GM12878 (cell line): ENCODE measurements at regions not wholly inside any gene's neighbourhood (a gene's known extent, or its start where the extent isn't known, plus 50 kb on each side); places are given as distances from the start of the nearest gene placed in this dataset.

ENCODE experiments used
- ATAC-seq: fragments of 200-7000 bp; cut with Tn5 transposase; 3 replicates; pipeline ENCODE4 v1.9.1; 2020; ENCODE audit warnings: mild to moderate bottlenecking, moderate library complexity
- BruUV-seq: library from RNA; stranded (reverse); fragments of 400-500 nt; replicated peaks from 2 replicates; lab custom pipeline; 2021; lab: Mats Ljungman, UMichigan
- CTCF ChIA-PET: fragments of 300-600 bp; sonication (Branson Sonifier 250); formaldehyde crosslinking; extraction: SDS; loops from one replicate; lab custom pipeline; 2021; ENCODE audit warnings: inconsistent platforms; lab: Yijun Ruan, JAX
- POLR2A ChIA-PET: fragments of 350-600 bp; formaldehyde crosslinking; extraction: SDS; loops from one replicate; lab custom pipeline; 2021; ENCODE audit warnings: inconsistent platforms; lab: Charles Lee
- RAD21 ChIA-PET: fragments of 300-600 bp; sonication (Branson Sonifier 250); formaldehyde crosslinking; loops from one replicate; lab custom pipeline; 2023; ENCODE audit warnings: antibody characterized with exemption; ENCODE audit not compliant: unreplicated experiment; lab: Charles Lee
- SMC1A ChIA-PET: fragments of 300-600 bp; sonication (Branson Sonifier 250); formaldehyde crosslinking; loops from one replicate; lab custom pipeline; 2023; ENCODE audit not compliant: unreplicated experiment, uncharacterized antibody; lab: Charles Lee
- DNase-seq: peaks from one replicate; pipeline ENCODE4 v3.0.0-alpha.2; 2011; ENCODE audit warnings: low read depth, low spot score
- FAIRE-seq: peaks from 3 replicates; lab custom pipeline; 2011; peaks lifted over from hg19 to GRCh38; lab: Jason Lieb, UNC
- H2AFZ ChIP-seq: 2 replicates; pipeline ENCODE4 v1.6.0; 2011; ENCODE audit warnings: low read depth, low read length, control low read depth; ENCODE audit not compliant: control insufficient read depth
- H3K27ac ChIP-seq: 2 replicates; pipeline ENCODE4 v1.5.1; 2011; ENCODE audit warnings: control low read depth; ENCODE audit not compliant: control insufficient read depth, insufficient read depth
- H3K27me3 ChIP-seq, 2 experiments: replicated peaks in 1 of 2; 2 replicates each; pipeline versions ENCODE4 v1.6.0 to v1.6.1; 2011; ENCODE audit warnings: low read length in 1 of 2; ENCODE audit not compliant: control insufficient read depth in 2 of 2, insufficient read depth in 2 of 2
- H3K36me3 ChIP-seq, 2 experiments: 2 replicates each; pipeline ENCODE4 v1.5.1; 2011; ENCODE audit warnings: low read length in 1 of 2; ENCODE audit not compliant: control insufficient read depth in 2 of 2, insufficient read depth in 2 of 2
- H3K4me1 ChIP-seq: 2 replicates; pipeline ENCODE4 v1.6.1; 2011; ENCODE audit warnings: mild to moderate bottlenecking, low read length, moderate library complexity, mixed read lengths; ENCODE audit not compliant: control insufficient read depth, insufficient read depth
- H3K4me2 ChIP-seq: 2 replicates; pipeline ENCODE4 v1.6.0; 2011; ENCODE audit warnings: control low read depth; ENCODE audit not compliant: control insufficient read depth, insufficient read depth
- H3K4me3 ChIP-seq: fragments of 200-600 bp; sonication (generic); 2 replicates; pipeline ENCODE4 v1.5.1; 2016
- H3K79me2 ChIP-seq: 2 replicates; pipeline ENCODE4 v1.6.0; 2011; ENCODE audit warnings: low read length; ENCODE audit not compliant: control insufficient read depth, insufficient read depth
- H3K9ac ChIP-seq: 2 replicates; pipeline ENCODE4 v1.8.0; 2011; ENCODE audit warnings: low read length, control low read depth, mixed read lengths; ENCODE audit not compliant: control insufficient read depth, insufficient read depth
- H3K9me3 ChIP-seq: replicated peaks from 3 replicates; pipeline ENCODE4 v1.5.1; 2011; ENCODE audit warnings: mild to moderate bottlenecking, low read length; ENCODE audit not compliant: control insufficient read depth, insufficient read depth
- H4K20me1 ChIP-seq: 2 replicates; pipeline ENCODE4 v1.6.0; 2011; ENCODE audit not compliant: control insufficient read depth, insufficient read depth
- CBFB ChIP-seq: IDR thresholded peaks from 2 replicates; pipeline ENCODE4 v1.6.1; 2016; ENCODE audit warnings: antibody characterized with exemption, low read depth
- CHD4 ChIP-seq: fragments of 200-600 bp; sonication (generic); IDR thresholded peaks from 2 replicates; pipeline ENCODE4 v1.6.1; 2016; ENCODE audit warnings: mild to moderate bottlenecking
- DPF2 ChIP-seq: fragments of 450-650 bp; IDR thresholded peaks from 2 replicates; pipeline ENCODE4 v1.6.1; 2017; ENCODE audit warnings: mild to moderate bottlenecking
- EED ChIP-seq: sonication (generic); IDR thresholded peaks from 2 replicates; pipeline ENCODE4 v1.6.1; 2016; ENCODE audit warnings: antibody characterized with exemption, low read depth
- EP300 ChIP-seq, 2 experiments: fragments of 150-350 bp in 1 of 2; IDR thresholded peaks; 2 replicates each; pipeline ENCODE4 v1.6.1; 2011 to 2012; ENCODE audit warnings: low read depth in 2 of 2, low read length in 2 of 2, borderline replicate concordance in 1 of 2, improper control_type of control experiment in 1 of 2, inconsistent platforms in 1 of 2; ENCODE audit not compliant: control insufficient read depth in 1 of 2
- MTA2 ChIP-seq: fragments of 450-650 bp; IDR thresholded peaks from 2 replicates; pipeline ENCODE4 v1.6.1; 2016; ENCODE audit warnings: low read depth, mild to moderate bottlenecking, moderate library complexity
- NFIC ChIP-seq: IDR thresholded peaks from 2 replicates; pipeline ENCODE4 v1.6.1; 2012; ENCODE audit warnings: low read depth, mild to moderate bottlenecking, inconsistent platforms, low read length, moderate library complexity
- PAX8 ChIP-seq: fragments of 450-650 bp; IDR thresholded peaks from 2 replicates; pipeline ENCODE4 v1.6.1; 2017; ENCODE audit warnings: mild to moderate bottlenecking, moderate library complexity
- POLR2AphosphoS5 ChIP-seq: IDR thresholded peaks from 2 replicates; pipeline ENCODE4 v1.6.1; 2011; ENCODE audit warnings: mild to moderate bottlenecking, low read length, inconsistent platforms
- SP1 ChIP-seq: IDR thresholded peaks from one replicate; pipeline ENCODE4 v1.6.1; 2011; ENCODE audit warnings: low read depth, low read length
- SREBF2 ChIP-seq: IDR thresholded peaks from 2 replicates; pipeline ENCODE4 v1.6.1; 2012; ENCODE audit warnings: mild to moderate bottlenecking, low read length
- TCF7 ChIP-seq: IDR thresholded peaks from 2 replicates; pipeline ENCODE4 v1.6.1; 2014; ENCODE audit warnings: antibody characterized with exemption, borderline replicate concordance
- ZNF24 ChIP-seq: fragments of 450-650 bp; IDR thresholded peaks from 2 replicates; pipeline ENCODE4 v1.6.1; 2017; ENCODE audit warnings: antibody characterized with exemption, mild to moderate bottlenecking
- WGBS: methylation state at CpG from one replicate; pipeline ENCODE4 v1.1.6; 2016; ENCODE audit warnings: low lambda C conversion rate; ENCODE audit not compliant: insufficient replicate concordance, insufficient coverage; ENCODE audit errors: missing lambda C conversion rate; 5-methylcytosine and 5-hydroxymethylcytosine counted together
- in situ Hi-C: fragments of 300-500 bp; cut with MboI; formaldehyde crosslinking; loops from 9 replicates; pipeline ENCODE4 v1.14.3; 2018; ENCODE audit warnings: mixed read lengths
- intact Hi-C: fragments of 100-400 bp; cut with micrococcal nuclease; formaldehyde crosslinking; loops from one replicate; pipeline ENCODE4 v1.14.2; 2022; ENCODE audit not compliant: unreplicated experiment
- TF ChIP-seq, protein P1 (sequence below): fragments of 450-650 bp; IDR thresholded peaks from 2 replicates; pipeline ENCODE4 v1.6.1; 2014; ENCODE audit warnings: mild to moderate bottlenecking
- TF ChIP-seq, protein P2 (sequence below): fragments of 450-650 bp; IDR thresholded peaks from 2 replicates; pipeline ENCODE4 v1.6.1; 2018; ENCODE audit warnings: mild to moderate bottlenecking, low read depth, moderate library complexity; ENCODE audit not compliant: partially characterized antibody
- TF ChIP-seq, protein P3 (sequence below): fragments of 450-650 bp; IDR thresholded peaks from 2 replicates; pipeline ENCODE4 v1.6.1; 2016; ENCODE audit warnings: mild to moderate bottlenecking
- TF ChIP-seq, protein P4 (sequence below): fragments of 450-650 bp; IDR thresholded peaks from 2 replicates; pipeline ENCODE4 v1.6.1; 2017; ENCODE audit warnings: mild to moderate bottlenecking, moderate library complexity

DNA sequence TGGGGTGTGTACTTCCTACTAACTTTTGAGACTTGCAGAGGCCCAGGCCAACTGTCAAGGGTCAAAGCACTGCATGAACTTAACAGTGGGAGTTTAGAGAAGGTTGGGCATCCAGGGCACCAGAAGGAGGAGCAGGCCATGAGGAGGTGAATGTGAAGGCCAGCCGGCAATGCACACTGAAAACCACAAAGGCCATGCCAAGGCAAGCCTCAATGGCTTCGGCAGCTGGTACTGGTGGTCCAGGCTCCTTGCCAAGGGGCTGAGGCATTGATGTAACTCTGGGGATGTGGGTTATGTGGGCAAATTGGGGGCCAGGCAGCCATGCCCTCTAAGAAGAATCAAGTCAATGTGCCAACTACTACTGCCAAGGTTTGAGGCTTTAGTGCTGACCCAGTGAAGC lies 222.4 kb downstream of the UNC5CL start:
- BruUV-seq: no TSS peak
- no peak overlapping the region for H3K4me2 ChIP-seq
- no peak overlapping the region for H3K9ac ChIP-seq
- DNase-seq (no peak), ATAC-seq (no peak), FAIRE-seq (no peak)
- H3K27ac ChIP-seq: no peak overlapping the region
- 25% methylated on average over 2 of the region's 2 CpGs for WGBS
- no peaks in the 10 kb centered on the region for H4K20me1 ChIP-seq
- H3K4me1 ChIP-seq: no peaks in the 10 kb centered on the region
- intact Hi-C loops (no loop called here), in situ Hi-C loops (no loop called here)
- ChIA-PET SMC1A (no interaction called here), CTCF (no interaction called here), POLR2A (no interaction called here), RAD21 (no interaction called here)
- no peak overlapping the region for H3K4me3 ChIP-seq
- H3K79me2 ChIP-seq: no peaks in the 10 kb centered on the region
- H3K9me3 ChIP-seq: no peaks in the 10 kb centered on the region
- H3K27me3 ChIP-seq: no peaks in the 10 kb centered on the region; a peak in 1 of 4 replicates
- H2AFZ ChIP-seq: no peak overlapping the region
- H3K36me3 ChIP-seq: no peaks in the 10 kb centered on the region
- TF ChIP-seq, protein P1, sequence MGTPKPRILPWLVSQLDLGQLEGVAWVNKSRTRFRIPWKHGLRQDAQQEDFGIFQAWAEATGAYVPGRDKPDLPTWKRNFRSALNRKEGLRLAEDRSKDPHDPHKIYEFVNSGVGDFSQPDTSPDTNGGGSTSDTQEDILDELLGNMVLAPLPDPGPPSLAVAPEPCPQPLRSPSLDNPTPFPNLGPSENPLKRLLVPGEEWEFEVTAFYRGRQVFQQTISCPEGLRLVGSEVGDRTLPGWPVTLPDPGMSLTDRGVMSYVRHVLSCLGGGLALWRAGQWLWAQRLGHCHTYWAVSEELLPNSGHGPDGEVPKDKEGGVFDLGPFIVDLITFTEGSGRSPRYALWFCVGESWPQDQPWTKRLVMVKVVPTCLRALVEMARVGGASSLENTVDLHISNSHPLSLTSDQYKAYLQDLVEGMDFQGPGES: no peak
- TF ChIP-seq NFIC (no peak), ZNF24 (no peak), SREBF2 (no peak), DPF2 (no peak), SP1 (no peak), CBFB (no peak), CHD4 (no peak), TCF7 (no peak), EED (no peak), POLR2AphosphoS5 (no peak), PAX8 (no peak), MTA2 (no peak), EP300 (IDR thresholded peaks at IDR 0.05; ENCODE audit: borderline replicate concordance in 1 of 2, control insufficient read depth in 1 of 2, low read depth in 2 of 2, low read length in 2 of 2) (no peak)
- TF ChIP-seq, protein P2, sequence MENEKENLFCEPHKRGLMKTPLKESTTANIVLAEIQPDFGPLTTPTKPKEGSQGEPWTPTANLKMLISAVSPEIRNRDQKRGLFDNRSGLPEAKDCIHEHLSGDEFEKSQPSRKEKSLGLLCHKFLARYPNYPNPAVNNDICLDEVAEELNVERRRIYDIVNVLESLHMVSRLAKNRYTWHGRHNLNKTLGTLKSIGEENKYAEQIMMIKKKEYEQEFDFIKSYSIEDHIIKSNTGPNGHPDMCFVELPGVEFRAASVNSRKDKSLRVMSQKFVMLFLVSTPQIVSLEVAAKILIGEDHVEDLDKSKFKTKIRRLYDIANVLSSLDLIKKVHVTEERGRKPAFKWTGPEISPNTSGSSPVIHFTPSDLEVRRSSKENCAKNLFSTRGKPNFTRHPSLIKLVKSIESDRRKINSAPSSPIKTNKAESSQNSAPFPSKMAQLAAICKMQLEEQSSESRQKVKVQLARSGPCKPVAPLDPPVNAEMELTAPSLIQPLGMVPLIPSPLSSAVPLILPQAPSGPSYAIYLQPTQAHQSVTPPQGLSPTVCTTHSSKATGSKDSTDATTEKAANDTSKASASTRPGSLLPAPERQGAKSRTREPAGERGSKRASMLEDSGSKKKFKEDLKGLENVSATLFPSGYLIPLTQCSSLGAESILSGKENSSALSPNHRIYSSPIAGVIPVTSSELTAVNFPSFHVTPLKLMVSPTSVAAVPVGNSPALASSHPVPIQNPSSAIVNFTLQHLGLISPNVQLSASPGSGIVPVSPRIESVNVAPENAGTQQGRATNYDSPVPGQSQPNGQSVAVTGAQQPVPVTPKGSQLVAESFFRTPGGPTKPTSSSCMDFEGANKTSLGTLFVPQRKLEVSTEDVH: no peak
- TF ChIP-seq, protein P3, sequence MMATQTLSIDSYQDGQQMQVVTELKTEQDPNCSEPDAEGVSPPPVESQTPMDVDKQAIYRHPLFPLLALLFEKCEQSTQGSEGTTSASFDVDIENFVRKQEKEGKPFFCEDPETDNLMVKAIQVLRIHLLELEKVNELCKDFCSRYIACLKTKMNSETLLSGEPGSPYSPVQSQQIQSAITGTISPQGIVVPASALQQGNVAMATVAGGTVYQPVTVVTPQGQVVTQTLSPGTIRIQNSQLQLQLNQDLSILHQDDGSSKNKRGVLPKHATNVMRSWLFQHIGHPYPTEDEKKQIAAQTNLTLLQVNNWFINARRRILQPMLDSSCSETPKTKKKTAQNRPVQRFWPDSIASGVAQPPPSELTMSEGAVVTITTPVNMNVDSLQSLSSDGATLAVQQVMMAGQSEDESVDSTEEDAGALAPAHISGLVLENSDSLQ: no peak
- TF ChIP-seq, protein P4, sequence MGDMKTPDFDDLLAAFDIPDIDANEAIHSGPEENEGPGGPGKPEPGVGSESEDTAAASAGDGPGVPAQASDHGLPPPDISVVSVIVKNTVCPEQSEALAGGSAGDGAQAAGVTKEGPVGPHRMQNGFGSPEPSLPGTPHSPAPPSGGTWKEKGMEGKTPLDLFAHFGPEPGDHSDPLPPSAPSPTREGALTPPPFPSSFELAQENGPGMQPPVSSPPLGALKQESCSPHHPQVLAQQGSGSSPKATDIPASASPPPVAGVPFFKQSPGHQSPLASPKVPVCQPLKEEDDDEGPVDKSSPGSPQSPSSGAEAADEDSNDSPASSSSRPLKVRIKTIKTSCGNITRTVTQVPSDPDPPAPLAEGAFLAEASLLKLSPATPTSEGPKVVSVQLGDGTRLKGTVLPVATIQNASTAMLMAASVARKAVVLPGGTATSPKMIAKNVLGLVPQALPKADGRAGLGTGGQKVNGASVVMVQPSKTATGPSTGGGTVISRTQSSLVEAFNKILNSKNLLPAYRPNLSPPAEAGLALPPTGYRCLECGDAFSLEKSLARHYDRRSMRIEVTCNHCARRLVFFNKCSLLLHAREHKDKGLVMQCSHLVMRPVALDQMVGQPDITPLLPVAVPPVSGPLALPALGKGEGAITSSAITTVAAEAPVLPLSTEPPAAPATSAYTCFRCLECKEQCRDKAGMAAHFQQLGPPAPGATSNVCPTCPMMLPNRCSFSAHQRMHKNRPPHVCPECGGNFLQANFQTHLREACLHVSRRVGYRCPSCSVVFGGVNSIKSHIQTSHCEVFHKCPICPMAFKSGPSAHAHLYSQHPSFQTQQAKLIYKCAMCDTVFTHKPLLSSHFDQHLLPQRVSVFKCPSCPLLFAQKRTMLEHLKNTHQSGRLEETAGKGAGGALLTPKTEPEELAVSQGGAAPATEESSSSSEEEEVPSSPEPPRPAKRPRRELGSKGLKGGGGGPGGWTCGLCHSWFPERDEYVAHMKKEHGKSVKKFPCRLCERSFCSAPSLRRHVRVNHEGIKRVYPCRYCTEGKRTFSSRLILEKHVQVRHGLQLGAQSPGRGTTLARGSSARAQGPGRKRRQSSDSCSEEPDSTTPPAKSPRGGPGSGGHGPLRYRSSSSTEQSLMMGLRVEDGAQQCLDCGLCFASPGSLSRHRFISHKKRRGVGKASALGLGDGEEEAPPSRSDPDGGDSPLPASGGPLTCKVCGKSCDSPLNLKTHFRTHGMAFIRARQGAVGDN: no peak
